ENCODE measurements at regions not wholly inside any gene's neighbourhood (a gene's known extent, or its start where the extent isn't known, plus 50 kb on each side); places are given as distances from the start of the nearest gene placed in this dataset.
"Not testable (repeated sequence)": the region's sequence is repeated elsewhere in the genome, so short reads cannot be mapped to it uniquely, and the experiment has no call there.

GRCh38 chr15:69774258-69774657, 321.6 kb downstream of the RPLP1 start:
- DNase-seq, result not testable (repeated sequence)

- DNase-seq, result not testable (repeated sequence)
Observed at GRCh38 chr15:69774711-69775110, 322.1 kb downstream of the RPLP1 start.

- DNase-seq, result no peak
Observed at GRCh38 chr15:69777356-69777755, 320.4 kb downstream of the TLE3 start.

- DNase-seq, result no peak
Observed at GRCh38 chr15:69780374-69780773, 317.3 kb downstream of the TLE3 start.

DNA sequence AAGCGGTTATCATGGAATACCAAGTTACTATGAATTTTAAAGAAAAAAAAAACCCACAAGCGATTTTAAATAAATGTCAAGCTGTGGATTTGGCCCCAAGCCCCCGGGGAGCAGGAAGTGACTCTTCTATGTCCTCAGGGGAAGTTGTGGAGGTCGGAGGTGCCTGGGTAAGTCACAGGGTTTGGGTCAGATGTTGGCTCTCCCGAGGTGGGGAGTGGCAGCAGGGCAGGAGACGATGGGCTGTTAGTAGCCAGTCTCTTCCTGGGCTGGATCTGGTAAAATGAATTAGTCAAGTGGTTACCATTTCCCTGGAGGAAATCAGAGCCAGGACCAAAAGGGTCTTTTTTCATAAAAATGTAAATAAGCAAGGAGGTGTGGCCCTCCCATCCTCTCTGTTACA, 316.7 kb downstream of the TLE3 start:
- DNase-seq, result no peak

GRCh38 chr15:69781411-69782125, 316.1 kb downstream of the TLE3 start:
- DNase-seq, result no peak

- DNase-seq, result no peak
Observed at GRCh38 chr15:69782139-69782658, 315.5 kb downstream of the TLE3 start.

GRCh38 chr15:69782809-69783208, 314.9 kb downstream of the TLE3 start:
- DNase-seq, result no peak

- DNase-seq, result no peak
Observed at GRCh38 chr15:69783211-69783610, 314.5 kb downstream of the TLE3 start.

DNA sequence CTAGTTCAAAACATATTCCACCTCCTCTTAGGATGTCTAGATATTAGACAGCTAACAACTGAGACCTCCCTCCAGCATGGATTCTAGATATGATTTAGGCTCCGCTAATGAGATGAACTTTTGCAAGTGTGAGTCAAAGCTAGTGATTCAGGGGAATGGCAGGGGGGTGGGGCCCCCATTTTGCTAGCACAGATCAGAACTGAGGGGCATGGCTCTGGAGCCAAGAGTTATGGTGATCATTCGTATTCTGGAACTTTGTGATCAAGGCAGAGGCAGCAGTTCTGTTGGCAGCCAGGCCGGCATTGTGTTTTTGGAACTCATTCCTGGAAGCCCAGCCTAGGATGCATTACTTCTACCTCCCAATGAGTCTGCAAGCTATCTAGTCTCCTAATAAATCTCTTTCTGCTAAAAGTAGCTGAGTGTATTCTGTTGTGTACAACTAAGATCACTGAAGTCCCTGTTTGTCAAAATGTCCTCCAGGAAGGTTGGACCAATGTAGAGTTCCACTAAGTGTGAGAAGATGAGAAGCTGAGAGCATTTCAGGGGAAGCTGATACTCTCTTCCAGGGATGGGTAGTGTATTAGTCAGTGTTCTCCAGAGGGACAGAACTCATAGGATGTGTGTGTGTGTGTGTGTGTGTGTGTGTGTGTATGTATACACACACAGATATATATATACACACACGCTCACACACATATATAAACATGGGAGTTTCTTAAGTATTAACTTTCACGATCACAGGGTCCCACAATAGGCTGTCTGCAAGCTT, 312.7 kb downstream of the TLE3 start:
- DNase-seq, result no peak

GRCh38 chr15:69786136-69786701, 311.5 kb downstream of the TLE3 start:
- no peak for DNase-seq

DNA sequence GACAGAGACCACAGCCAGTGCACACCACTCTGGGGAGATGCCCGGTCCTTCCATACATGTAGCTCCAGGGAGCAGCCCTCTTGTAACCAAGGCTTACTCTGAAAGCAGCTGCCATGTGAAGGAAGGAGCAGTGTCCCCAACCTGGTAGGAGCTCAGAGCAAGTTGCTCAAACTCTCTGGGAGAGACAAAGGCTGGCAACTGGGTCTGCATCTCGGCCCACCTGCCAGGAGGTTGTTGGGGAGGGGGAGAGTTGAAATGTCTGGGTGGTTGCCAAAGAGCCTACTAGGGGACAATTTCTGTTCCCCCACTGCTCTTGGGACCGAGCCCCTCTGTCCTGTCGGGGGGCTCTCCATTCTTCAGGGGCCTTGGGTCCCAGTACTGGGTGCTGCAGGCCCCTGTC, 309.9 kb downstream of the TLE3 start:
- DNase-seq, result no peak

DNA sequence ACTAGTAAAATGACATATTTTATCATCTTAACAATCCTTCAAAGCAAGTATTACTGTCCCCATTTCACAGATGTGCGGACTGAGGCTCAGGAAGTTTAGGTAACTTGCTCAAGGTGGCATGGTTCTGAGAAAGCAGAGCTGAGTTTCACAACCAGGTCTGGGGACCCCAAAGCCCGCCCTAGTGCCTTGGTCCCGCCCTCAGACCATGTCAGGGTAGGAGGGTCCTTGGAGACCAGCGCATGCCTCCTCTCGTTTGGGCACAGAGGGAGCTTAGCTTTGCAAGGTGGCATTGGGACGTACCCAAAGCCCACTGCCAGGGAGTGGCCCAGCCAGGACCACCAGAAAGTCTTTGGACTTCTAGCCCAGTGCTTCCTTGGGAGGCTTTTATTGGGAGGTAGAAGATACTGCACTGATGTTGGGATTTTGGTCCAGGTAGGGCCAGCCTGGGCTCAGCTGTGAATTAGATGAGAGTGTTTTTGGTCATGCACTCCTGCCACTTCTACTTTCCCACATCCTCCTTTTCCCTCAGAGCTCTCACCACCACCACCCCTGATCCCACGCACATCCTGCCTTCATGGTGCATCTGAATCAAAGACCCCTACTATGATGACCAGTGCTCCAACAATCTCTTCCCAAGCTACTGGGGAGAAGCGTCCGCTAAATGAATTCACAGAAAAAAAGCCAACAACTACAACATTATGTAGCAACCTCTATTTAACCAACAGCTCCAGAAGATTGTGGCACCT, 307.9 kb downstream of the TLE3 start:
- no peak for DNase-seq

DNA sequence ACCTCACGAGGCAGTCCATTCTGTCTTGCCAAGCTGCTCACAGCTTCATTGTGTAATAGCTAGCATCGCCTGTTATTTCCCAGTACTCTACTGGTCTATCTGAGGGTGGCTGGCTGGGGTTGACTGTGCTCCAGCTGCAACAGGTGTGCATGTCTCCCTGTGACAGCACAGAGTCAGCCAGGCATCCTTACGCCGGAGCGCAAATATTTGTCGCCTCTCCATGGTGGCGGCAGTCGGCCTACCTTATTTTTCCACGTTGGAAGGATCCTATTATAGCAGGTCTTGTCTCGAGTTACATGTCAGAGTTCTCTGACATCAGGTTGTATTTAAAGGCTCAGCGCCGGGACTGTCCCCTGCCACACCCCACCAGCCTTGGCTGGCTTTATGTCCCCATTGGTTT, 307.1 kb downstream of the TLE3 start:
- no peak for DNase-seq

DNA sequence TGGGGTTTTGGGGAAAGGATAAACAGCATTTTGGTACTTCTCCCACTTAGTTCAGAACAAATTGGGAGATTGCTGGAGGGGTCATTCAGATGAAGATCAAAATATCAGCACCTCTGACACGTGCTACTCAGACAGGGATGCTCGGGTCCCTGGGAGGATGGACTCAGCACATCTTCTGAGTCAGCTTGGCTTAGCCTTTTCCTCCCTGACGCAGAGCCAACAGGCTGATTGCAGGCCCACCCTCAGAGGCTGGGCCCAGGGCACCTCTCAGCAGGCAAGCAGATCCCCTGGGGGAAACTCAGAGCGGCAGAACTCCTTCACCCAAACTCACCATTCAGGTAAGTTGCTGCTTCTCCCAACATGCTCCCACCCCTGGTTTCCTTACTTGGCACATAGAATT, 304.9 kb downstream of the TLE3 start:
- DNase-seq, result no peak

GRCh38 chr15:69793431-69793780, 304.3 kb downstream of the TLE3 start:
- DNase-seq, result no peak

DNA sequence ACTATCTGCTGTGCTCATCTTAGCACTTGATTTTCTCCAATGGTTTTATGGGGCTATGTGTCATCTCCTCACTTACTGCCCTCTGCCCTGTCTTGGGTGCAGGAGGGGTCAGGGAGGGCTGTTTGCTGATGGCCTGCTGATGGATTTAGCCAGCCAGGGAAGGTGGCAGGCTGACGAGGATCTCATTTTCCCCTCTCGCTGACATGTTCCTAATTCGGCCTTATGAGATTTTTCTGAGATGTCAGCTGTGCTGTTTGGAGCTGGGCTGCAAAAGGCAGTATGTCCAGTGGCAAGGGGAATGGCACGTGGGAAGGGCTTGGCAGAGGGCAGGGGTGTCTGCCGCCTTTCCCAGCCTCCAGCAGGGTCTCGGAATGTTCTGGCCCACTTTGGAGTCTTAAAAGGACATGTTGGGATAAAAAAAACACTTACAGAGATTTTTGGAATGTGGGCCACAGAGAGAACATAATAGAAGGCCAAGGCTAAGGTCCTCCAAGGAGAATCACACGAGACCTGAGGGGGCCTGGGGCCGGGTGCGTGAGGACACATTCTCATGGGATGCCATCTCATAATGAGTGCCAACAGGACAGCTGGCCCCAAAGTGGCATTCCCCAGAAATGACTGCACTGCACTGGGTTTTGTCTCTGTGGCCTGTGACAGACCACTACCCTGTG, 303.8 kb downstream of the TLE3 start:
- DNase-seq, result no peak

GRCh38 chr15:69794645-69795469, 302.9 kb downstream of the TLE3 start:
- no peak for DNase-seq

GRCh38 chr15:69795601-69796000, 302.1 kb downstream of the TLE3 start:
- no peak for DNase-seq

DNA sequence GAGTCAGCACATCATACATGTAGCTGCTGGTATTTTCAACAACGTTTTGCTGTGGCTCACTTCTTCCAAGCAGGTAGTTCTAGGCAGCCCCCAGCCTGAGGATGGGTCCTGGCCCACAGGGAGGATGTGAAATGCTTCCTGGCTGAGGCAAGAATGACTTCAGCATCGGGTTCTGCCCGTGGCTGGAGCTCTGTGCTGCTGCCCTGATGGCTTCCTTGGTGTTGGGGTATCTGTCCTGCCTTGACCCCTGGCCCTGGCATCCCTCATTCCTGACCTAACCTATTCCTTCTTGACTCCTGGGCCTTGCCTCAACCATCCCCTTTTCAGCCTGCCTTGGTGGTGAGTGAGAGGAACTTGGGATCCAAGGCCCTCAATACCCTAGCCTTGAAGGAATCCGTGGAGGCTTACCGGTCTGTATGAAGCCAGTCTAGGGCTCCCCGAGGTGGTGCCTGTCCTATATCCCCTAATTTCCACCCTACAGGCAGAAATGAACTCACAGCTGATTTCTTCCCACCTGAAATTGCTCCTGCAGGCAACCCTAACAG, 300.6 kb downstream of the TLE3 start:
- no peak for DNase-seq

DNA sequence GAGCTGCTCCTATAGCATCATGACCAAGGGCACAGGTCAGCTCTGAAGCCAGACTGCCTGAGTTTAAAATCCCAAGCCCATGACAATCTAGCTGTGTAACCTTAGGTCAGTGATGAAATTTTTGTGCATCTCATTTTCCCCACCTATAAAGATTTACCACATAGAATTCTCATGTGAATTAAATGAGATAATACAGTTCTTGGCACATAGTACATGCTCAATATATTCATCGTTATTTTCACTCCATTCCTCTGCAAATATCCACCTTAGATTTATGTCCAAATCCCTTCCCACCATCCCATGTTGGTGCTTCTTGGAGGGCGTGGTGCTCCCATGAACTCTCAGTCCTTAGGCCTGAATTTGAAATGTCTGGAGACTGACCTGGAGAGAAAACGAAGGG, 300.1 kb downstream of the TLE3 start:
- DNase-seq, result no peak
